Neural cell (in vitro differentiated cells): ENCODE measurements at regions not wholly inside any gene's neighbourhood (a gene's known extent, or its start where the extent isn't known, plus 50 kb on each side); places are given as distances from the start of the nearest gene placed in this dataset.

Experiments used
- H2AFZ ChIP-seq: fragments of 200-600, 300-800 bp; sonication (generic), shearing (Covaris generic); 2 replicates; pipeline ENCODE4 v1.6.0; 2014; ENCODE audit warnings: low read depth, mild to moderate bottlenecking, antibody characterized with exemption, low read length, moderate library complexity
- H3F3A ChIP-seq: fragments of 200-600 bp; shearing (Covaris generic); 2 replicates; pipeline ENCODE4 v1.6.1; 2016; ENCODE audit warnings: mild to moderate bottlenecking, moderate library complexity, mixed read lengths, antibody characterized with exemption, low read length; ENCODE audit not compliant: insufficient read depth, poor library complexity, severe bottlenecking
- H3K27ac ChIP-seq: fragments of 200-600, 300-800 bp; sonication (generic), shearing (Covaris generic); 2 replicates; pipeline ENCODE4 v1.5.1; 2014; ENCODE audit warnings: mild to moderate bottlenecking, low read length, moderate library complexity
- H3K27me3 ChIP-seq: fragments of 300-800, 200-600 bp; sonication (generic), shearing (Covaris generic); 2 replicates; pipeline ENCODE4 v1.6.0; 2014; ENCODE audit warnings: mild to moderate bottlenecking, low read depth, low read length, moderate library complexity; ENCODE audit not compliant: insufficient read depth
- H3K36me3 ChIP-seq: fragments of 300-800, 200-600 bp; sonication (generic), shearing (Covaris generic); 2 replicates; pipeline ENCODE4 v1.5.1; 2014; ENCODE audit warnings: mild to moderate bottlenecking, antibody characterized with exemption, low read length, moderate library complexity; ENCODE audit not compliant: insufficient read depth
- H3K4me2 ChIP-seq: fragments of 300-800, 200-600 bp; sonication (generic), shearing (Covaris generic); 2 replicates; pipeline ENCODE4 v1.6.0; 2014; ENCODE audit warnings: mild to moderate bottlenecking, low read length
- H3K4me3 ChIP-seq: fragments of 300-800, 200-600 bp; sonication (generic), shearing (Covaris generic); 2 replicates; pipeline ENCODE4 v1.5.1; 2014; ENCODE audit warnings: mild to moderate bottlenecking, low read length, moderate library complexity
- H3K79me2 ChIP-seq: fragments of 200-600 bp; shearing (Covaris generic); replicated peaks from 2 replicates; pipeline ENCODE4 v1.6.0; 2014; ENCODE audit warnings: mild to moderate bottlenecking, low read length, moderate library complexity; ENCODE audit not compliant: insufficient read depth
- H3K9ac ChIP-seq: fragments of 300-800, 200-600 bp; sonication (generic), shearing (Covaris generic); 2 replicates; pipeline ENCODE4 v1.6.1; 2016; ENCODE audit warnings: mild to moderate bottlenecking, low read length, mixed read lengths
- H3K9me2 ChIP-seq: fragments of 200-600 bp; shearing (Covaris generic); 2 replicates; pipeline ENCODE4 v1.6.1; 2016; ENCODE audit warnings: mild to moderate bottlenecking, low read length, mixed read lengths; ENCODE audit not compliant: insufficient read depth
- H3K9me3 ChIP-seq: fragments of 200-600, 300-800 bp; sonication (generic), shearing (Covaris generic); 2 replicates; pipeline ENCODE4 v1.6.1; 2016; ENCODE audit warnings: mild to moderate bottlenecking, mixed run types, low read length, moderate library complexity, mixed read lengths
- H4K20me1 ChIP-seq: fragments of 200-600 bp; shearing (Covaris generic); 2 replicates; pipeline ENCODE4 v1.6.1; 2016; ENCODE audit warnings: mild to moderate bottlenecking, mixed run types; ENCODE audit not compliant: insufficient read depth
- CTCF ChIP-seq: fragments of 450-650 bp; IDR thresholded peaks from 2 replicates; pipeline ENCODE4 v1.5.1; 2014; ENCODE audit warnings: antibody characterized with exemption, mild to moderate bottlenecking, moderate library complexity; ENCODE audit not compliant: poor library complexity, severe bottlenecking
- EP300 ChIP-seq: fragments of 450-650 bp; conservative IDR thresholded peaks from 2 replicates; pipeline ENCODE4 v1.6.1; 2014; ENCODE audit warnings: antibody characterized with exemption, mild to moderate bottlenecking, moderate library complexity; ENCODE audit not compliant: poor library complexity, severe bottlenecking
- EZH2 ChIP-seq: fragments of 200-600, 300-800 bp; shearing (Covaris generic), sonication (generic); IDR thresholded peaks from 2 replicates; pipeline ENCODE4 v1.6.1; 2014; ENCODE audit warnings: antibody characterized with exemption, low read length, borderline replicate concordance, mild to moderate bottlenecking; ENCODE audit not compliant: insufficient read depth, poor library complexity, severe bottlenecking
- MXI1 ChIP-seq: fragments of 450-650 bp; conservative IDR thresholded peaks from 2 replicates; pipeline ENCODE4 v1.6.1; 2014; ENCODE audit warnings: antibody characterized with exemption, mild to moderate bottlenecking; ENCODE audit not compliant: poor library complexity, severe bottlenecking
- POLR2AphosphoS5 ChIP-seq: IDR thresholded peaks from 2 replicates; pipeline ENCODE4 v1.6.1; 2012
- RAD21 ChIP-seq: fragments of 450-650 bp; conservative IDR thresholded peaks from 2 replicates; pipeline ENCODE4 v1.6.1; 2014; ENCODE audit warnings: antibody characterized with exemption, mild to moderate bottlenecking, moderate library complexity
- REST ChIP-seq: IDR thresholded peaks from 2 replicates; pipeline ENCODE4 v1.6.1; 2012; ENCODE audit warnings: borderline replicate concordance
- SMC3 ChIP-seq: fragments of 450-650 bp; conservative IDR thresholded peaks from 2 replicates; pipeline ENCODE4 v1.6.1; 2014; ENCODE audit warnings: antibody characterized with exemption, mild to moderate bottlenecking, moderate library complexity; ENCODE audit not compliant: poor library complexity
- TAF1 ChIP-seq: IDR thresholded peaks from 2 replicates; pipeline ENCODE4 v1.6.1; 2012; ENCODE audit warnings: low read depth

GRCh38 chr3:14346191-14346590 is 56.2 kb upstream of the SLC6A6 start:
- H3K9ac ChIP-seq: no peak overlapping the region
- no peak overlapping the region for H3K4me2 ChIP-seq
- H3K27ac ChIP-seq: no peak overlapping the region
- no peak overlapping the region for H3K4me3 ChIP-seq
- H3K36me3 ChIP-seq: no peaks in the 10 kb centered on the region
- no peaks in the 10 kb centered on the region for H3F3A ChIP-seq
- H4K20me1 ChIP-seq: no peaks in the 10 kb centered on the region
- no peaks in the 10 kb centered on the region for H3K27me3 ChIP-seq
- TF ChIP-seq CTCF (no peak), REST (no peak), MXI1 (no peak), POLR2AphosphoS5 (no peak), RAD21 (no peak)
- H3K9me2 ChIP-seq: no peaks in the 10 kb centered on the region
- no peaks in the 10 kb centered on the region for H3K9me3 ChIP-seq
- H2AFZ ChIP-seq: no peak overlapping the region
- no peaks in the 10 kb centered on the region for H3K79me2 ChIP-seq

DNA sequence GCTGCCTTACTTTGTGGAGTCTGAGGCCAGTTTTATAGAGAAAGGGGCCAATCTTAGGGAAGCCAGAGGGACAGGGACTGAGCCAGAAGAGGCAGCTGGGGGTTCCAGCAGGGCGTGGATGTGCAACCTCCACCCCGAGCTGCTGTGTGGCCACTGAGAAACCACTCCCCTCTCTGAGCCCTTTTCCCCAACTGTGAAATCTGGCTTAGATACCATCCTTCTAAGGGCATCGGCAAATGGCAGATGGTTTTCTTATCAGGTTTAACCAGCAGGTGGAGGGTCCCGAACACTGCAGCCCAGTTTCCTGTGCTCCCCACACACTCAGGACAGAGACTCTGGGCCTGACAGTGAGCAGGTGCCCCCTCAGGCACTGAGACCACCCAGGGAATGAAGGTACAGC is 55.8 kb upstream of the SLC6A6 start:
- Histone ChIP-seq H3K9ac (no peak overlapping the region), H3K4me2 (no peak overlapping the region), H3K36me3 (no peaks in the 10 kb centered on the region), H3K27ac (no peak overlapping the region), H4K20me1 (no peaks in the 10 kb centered on the region), H3K4me3 (no peak overlapping the region), H2AFZ (no peak overlapping the region), H3F3A (no peaks in the 10 kb centered on the region), H3K9me2 (no peaks in the 10 kb centered on the region), H3K79me2 (no peaks in the 10 kb centered on the region), H3K9me3 (no peaks in the 10 kb centered on the region), H3K27me3 (no peaks in the 10 kb centered on the region)
- TF ChIP-seq SMC3: no peak

DNA sequence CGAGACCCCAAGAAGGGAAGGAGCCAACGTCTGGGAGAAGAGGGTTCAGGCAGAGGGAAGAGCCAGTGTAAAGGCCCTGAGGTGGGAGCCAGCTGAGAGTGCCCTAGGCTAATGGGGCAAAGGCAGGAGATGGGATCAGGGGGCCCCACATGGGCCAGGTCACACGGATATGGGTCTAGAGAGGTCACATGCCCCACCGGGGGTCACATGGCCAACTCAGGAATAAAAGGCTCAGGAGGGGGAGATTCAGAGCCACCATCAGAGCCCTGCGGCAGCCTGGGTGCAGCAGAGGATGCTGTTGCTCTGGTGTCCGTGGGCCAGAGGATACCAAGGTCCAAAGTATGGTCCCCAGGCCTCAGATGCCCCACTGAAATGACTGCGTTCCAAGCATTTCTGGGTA is 55.3 kb upstream of the SLC6A6 start:
- no peaks in the 10 kb centered on the region for H3K9me3 ChIP-seq
- TF ChIP-seq REST: no peak
- no peak for TF ChIP-seq TAF1
- TF ChIP-seq POLR2AphosphoS5: no peak
- no peak for TF ChIP-seq MXI1
- no peak for TF ChIP-seq EP300
- no peak for TF ChIP-seq CTCF
- TF ChIP-seq SMC3: no peak
- no peak for TF ChIP-seq EZH2
- TF ChIP-seq RAD21: no peak
- no peaks in the 10 kb centered on the region for H3F3A ChIP-seq
- H3K36me3 ChIP-seq: no peaks in the 10 kb centered on the region
- H3K9me2 ChIP-seq: no peaks in the 10 kb centered on the region
- H3K27ac ChIP-seq: no peak overlapping the region
- H3K79me2 ChIP-seq: no peaks in the 10 kb centered on the region
- no peak overlapping the region for H3K9ac ChIP-seq
- no peaks in the 10 kb centered on the region for H4K20me1 ChIP-seq
- H3K4me2 ChIP-seq: no peak overlapping the region
- H3K4me3 ChIP-seq: no peak overlapping the region
- H3K27me3 ChIP-seq: no peaks in the 10 kb centered on the region
- no peak overlapping the region for H2AFZ ChIP-seq
